Endothelial cell of hepatic sinusoid (primary cell): ENCODE measurements at regions not wholly inside any gene's neighbourhood (a gene's known extent, or its start where the extent isn't known, plus 50 kb on each side); places are given as distances from the start of the nearest gene placed in this dataset.

Experiments
- in situ Hi-C: cut with HindIII; loops from 2 replicates; pipeline ENCODE4 v1.10.0; 2017; ENCODE audit warnings: low sequenced_read_pairs

- in situ Hi-C loops, result no loop called here
Measured at GRCh38 chr7:94054130-94054529, 50.0 kb upstream of the BET1 start.

- in situ Hi-C loops, result no loop called here
Measured at GRCh38 chr7:94055963-94056362, 51.8 kb upstream of the BET1 start.

- in situ Hi-C loops, result no loop called here
Measured at GRCh38 chr7:94056796-94057207, 52.6 kb upstream of the BET1 start.

GRCh38 chr7:94057955-94058354 is 53.8 kb upstream of the BET1 start:
- in situ Hi-C loops, result no loop called here

GRCh38 chr7:94059746-94060145 is 55.6 kb upstream of the BET1 start:
- in situ Hi-C loops, result no loop called here

GRCh38 chr7:94060752-94061151 is 56.6 kb upstream of the BET1 start:
- in situ Hi-C loops, result no loop called here

- in situ Hi-C loops, result no loop called here
Measured at GRCh38 chr7:94061326-94061725, 57.2 kb upstream of the BET1 start.

- in situ Hi-C loops, result no loop called here
Measured at GRCh38 chr7:94062372-94062771, 58.2 kb upstream of the BET1 start.

GRCh38 chr7:94064541-94065191 is 60.5 kb upstream of the BET1 start:
- in situ Hi-C loops, result no loop called here

- in situ Hi-C loops, result no loop called here
Measured at GRCh38 chr7:94067047-94067446, 62.9 kb upstream of the BET1 start.

GRCh38 chr7:94067506-94067905 is 63.4 kb upstream of the BET1 start:
- in situ Hi-C loops, result no loop called here

- in situ Hi-C loops, result no loop called here
Measured at GRCh38 chr7:94069162-94069739, 65.1 kb upstream of the BET1 start.

- in situ Hi-C loops, result no loop called here
Measured at GRCh38 chr7:94080551-94080950, 76.4 kb upstream of the BET1 start.

GRCh38 chr7:94082126-94082525 is 78.0 kb upstream of the BET1 start:
- in situ Hi-C loops, result no loop called here

GRCh38 chr7:94087664-94088352 is 83.7 kb upstream of the BET1 start:
- in situ Hi-C loops, result no loop called here

GRCh38 chr7:94088560-94088959 is 84.4 kb upstream of the BET1 start:
- in situ Hi-C loops, result no loop called here

- in situ Hi-C loops, result no loop called here
Measured at GRCh38 chr7:94089806-94090205, 85.7 kb upstream of the BET1 start.

- in situ Hi-C loops, result no loop called here
Measured at GRCh38 chr7:94092980-94093379, 88.8 kb upstream of the BET1 start.

GRCh38 chr7:94094298-94094697 is 90.1 kb upstream of the BET1 start:
- in situ Hi-C loops, result no loop called here

- in situ Hi-C loops, result no loop called here
Measured at GRCh38 chr7:94095316-94096009, 91.3 kb upstream of the BET1 start.

- in situ Hi-C loops, result no loop called here
Measured at GRCh38 chr7:94099679-94100078, 95.5 kb upstream of the BET1 start.
